ENCODE measurements at regions not wholly inside any gene's neighbourhood (a gene's known extent, or its start where the extent isn't known, plus 50 kb on each side); places are given as distances from the start of the nearest gene placed in this dataset.

GRCh38 chr16:66131156-66131807 lies 235.2 kb upstream of the CDH5 start:
- H3K36me3 ChIP-seq (ENCODE audit: control insufficient read depth in 2 of 4, insufficient read depth in 4 of 4, low read length in 3 of 4), result no peaks in the 10 kb centered on the region
- H4K91ac ChIP-seq (replicated peaks; ENCODE audit: insufficient read length, low read length), result no peak overlapping the region
- 89% methylated on average over 5 of the region's 5 CpGs; no CpG with 5 or more reads in 1 of the 2 experiments for WGBS, 2 experiments (ENCODE audit: extremely low coverage in 1 of 2, insufficient coverage in 1 of 2, insufficient read length in 1 of 2, insufficient replicate concordance in 2 of 2, low coverage in 1 of 2, low lambda C conversion rate in 2 of 2, missing lambda C conversion rate in 1 of 2)
- no peak overlapping the region for H3K9ac ChIP-seq (replicated peaks in 1 of 4; ENCODE audit: extremely low read depth in 1 of 4, low read depth in 3 of 4, low read length in 3 of 4)
- H2AFZ ChIP-seq (ENCODE audit: low read length), result no peak overlapping the region
- no peak overlapping the region for H3K18ac ChIP-seq (ENCODE audit: extremely low read depth, low read length)
- CTCF ChIA-PET (ENCODE audit: partially characterized antibody), result interaction anchor here (0.9 to 2.4 kb wide), 5 partner anchors 15 to 187 kb away, joined by 3 to 13 read pairs (median 4); no protein-coding TSS in a partner anchor
- no peak overlapping the region for H3K4me2 ChIP-seq (ENCODE audit: insufficient read depth in 1 of 2, low read depth in 2 of 2, low read length in 2 of 2)
- no peak overlapping the region for H4K5ac ChIP-seq (ENCODE audit: insufficient read length, low read depth, low read length)
- H3K79me1 ChIP-seq (ENCODE audit: low read depth, low read length), result no peaks in the 10 kb centered on the region
- no peak overlapping the region for H3K4me3 ChIP-seq (ENCODE audit: extremely low read depth in 1 of 4, insufficient read depth in 2 of 4, low read depth in 3 of 4, low read length in 4 of 4)
- no peak overlapping the region for H3K56ac ChIP-seq (replicated peaks; ENCODE audit: insufficient read length, low read depth, low read length)
- no peak overlapping the region for H3K27ac ChIP-seq (ENCODE audit: low read depth, low read length)
- H3K23ac ChIP-seq (ENCODE audit: insufficient read length), result no peak overlapping the region
- no peaks in the 10 kb centered on the region for H3K79me2 ChIP-seq (ENCODE audit: control insufficient read depth in 1 of 2, insufficient read depth in 2 of 2, low read length in 2 of 2)
- 0 out of 2 replicates have a peak, but pooled peaks cover 2% of the 10 kb centered on the region for H3K23me2 ChIP-seq (ENCODE audit: low read depth, low read length)
- H2BK12ac ChIP-seq (ENCODE audit: low read depth, low read length), result no peak overlapping the region
- no peak overlapping the region for H2BK15ac ChIP-seq (ENCODE audit: low read length)
- POLR2A ChIA-PET (ENCODE audit: partially characterized antibody), result interaction anchor here (0.7 kb wide), 1 partner anchor 9 kb away, joined by 3 read pairs; no protein-coding TSS in a partner anchor
- H3K4me1 ChIP-seq (replicated peaks in 1 of 4; ENCODE audit: control insufficient read depth in 3 of 4, insufficient read depth in 4 of 4, low read length in 3 of 4), result peaks cover 0 to 5% (median 4%) of the 10 kb centered on the region in 4 experiments; a peak in 4 of 7 replicates
- no peak for TF ChIP-seq EGR1 (IDR thresholded peaks at IDR 0.05; ENCODE audit: borderline replicate concordance, low read depth, low read length)
- TF ChIP-seq RXRA (IDR thresholded peaks at IDR 0.05; ENCODE audit: insufficient read depth, low read depth, low read length), result no peak
- no peak for TF ChIP-seq POLR2AphosphoS5 (IDR thresholded peaks at IDR 0.05; ENCODE audit: low read depth, low read length)
- no peak for TF ChIP-seq NRF1 (IDR thresholded peaks at IDR 0.05; ENCODE audit: low read depth, low read length)
- no peak for TF ChIP-seq POLR2A (IDR thresholded peaks at IDR 0.05; ENCODE audit: control extremely low read depth in 1 of 2, low read depth in 2 of 2, low read length in 2 of 2)
- TF ChIP-seq RBBP5 (IDR thresholded peaks at IDR 0.05; ENCODE audit: borderline replicate concordance, low read depth, low read length), result no peak
- TF ChIP-seq CHD2 (IDR thresholded peaks at IDR 0.05; ENCODE audit: low read length), result no peak
- TF ChIP-seq USF2 (IDR thresholded peaks at IDR 0.05; ENCODE audit: low read length), result no peak
- no peak for TF ChIP-seq ZNF274 (IDR thresholded peaks at IDR 0.05; ENCODE audit: borderline replicate concordance, extremely low read depth, low read length)
- no peak overlapping the region for H2BK5ac ChIP-seq (ENCODE audit: low read depth, low read length)
- DNase-seq (ENCODE audit: low read depth in 1 of 2, low spot score in 2 of 2) (no peak), FAIRE-seq (no peak)
- no peak overlapping the region for H4K8ac ChIP-seq (ENCODE audit: extremely low read depth, insufficient read depth, low read length)
- no peak overlapping the region for H2BK20ac ChIP-seq (ENCODE audit: low read length)
- no peaks in the 10 kb centered on the region for H3K9me3 ChIP-seq (ENCODE audit: insufficient read depth in 2 of 2, low read depth in 1 of 2, low read length in 1 of 2)
- no peak overlapping the region for H3K14ac ChIP-seq (ENCODE audit: insufficient read length)
- H3K27me3 ChIP-seq (replicated peaks in 1 of 4; ENCODE audit: control insufficient read depth in 3 of 4, extremely low read depth in 1 of 4, insufficient read depth in 3 of 4, low read length in 3 of 4), result peaks cover 0 to 2% (median 0%) of the 10 kb centered on the region in 4 experiments; a peak in 1 of 7 replicates
- no peak overlapping the region for H2AK5ac ChIP-seq (ENCODE audit: low read depth, low read length)
- no peaks in the 10 kb centered on the region for H4K20me1 ChIP-seq (replicated peaks in 1 of 2; ENCODE audit: control insufficient read depth in 1 of 2, insufficient read depth in 2 of 2, low read length in 2 of 2)
- H2BK120ac ChIP-seq (replicated peaks; ENCODE audit: low read depth, low read length), result no peak overlapping the region
- H3K4ac ChIP-seq (replicated peaks; ENCODE audit: insufficient read length, low read depth, low read length), result no peak overlapping the region

Measured in H1 (cell line).